HEK293 (cell line): ENCODE measurements at regions not wholly inside any gene's neighbourhood (a gene's known extent, or its start where the extent isn't known, plus 50 kb on each side); places are given as distances from the start of the nearest gene placed in this dataset.

Experiments used
- TCF7L2 ChIP-seq: IDR thresholded peaks from 2 replicates; pipeline ENCODE4 v1.6.1; 2011; ENCODE audit warnings: low read depth, mild to moderate bottlenecking, inconsistent platforms, low read length, moderate library complexity, borderline replicate concordance
- ZBTB8A ChIP-seq: fragments of 450-650 bp; formaldehyde crosslinking; IDR thresholded peaks from 2 replicates; pipeline ENCODE4 v1.5.1; 2016; ENCODE audit warnings: missing biosample characterization, missing genetic modification characterization
- ZNF112 ChIP-seq: fragments of 450-650 bp; formaldehyde crosslinking; IDR thresholded peaks from 2 replicates; pipeline ENCODE4 v1.5.0; 2017; ENCODE audit warnings: missing biosample characterization, missing genetic modification characterization
- ZNF239 ChIP-seq: fragments of 450-650 bp; formaldehyde crosslinking; IDR thresholded peaks from 2 replicates; pipeline ENCODE4 v1.5.1; 2016; ENCODE audit warnings: missing biosample characterization, missing genetic modification characterization
- ZNF324 ChIP-seq: fragments of 450-650 bp; formaldehyde crosslinking; IDR thresholded peaks from 2 replicates; pipeline ENCODE4 v1.5.1; 2016; ENCODE audit warnings: missing biosample characterization, missing genetic modification characterization
- ZNF660 ChIP-seq: fragments of 450-650 bp; IDR thresholded peaks from 2 replicates; pipeline ENCODE4 v1.5.1; 2018; ENCODE audit warnings: missing biosample characterization, mild to moderate bottlenecking, missing genetic modification characterization
- TF ChIP-seq, protein P1 (sequence below): fragments of 450-650 bp; formaldehyde crosslinking; IDR thresholded peaks from 2 replicates; pipeline ENCODE4 v1.5.1; 2016; ENCODE audit warnings: missing biosample characterization, missing genetic modification characterization
- TF ChIP-seq, protein P2 (sequence below): fragments of 450-650 bp; formaldehyde crosslinking; IDR thresholded peaks from 2 replicates; pipeline ENCODE4 v1.5.1; 2016; ENCODE audit warnings: missing biosample characterization, missing genetic modification characterization
- TF ChIP-seq, protein P3 (sequence below): fragments of 450-650 bp; formaldehyde crosslinking; IDR thresholded peaks from 2 replicates; pipeline ENCODE4 v1.5.1; 2016; ENCODE audit warnings: missing biosample characterization, missing genetic modification characterization
- TF ChIP-seq, protein P4 (sequence below): fragments of 450-650 bp; formaldehyde crosslinking; IDR thresholded peaks from 2 replicates; pipeline ENCODE4 v1.5.1; 2017; ENCODE audit warnings: missing biosample characterization, missing genetic modification characterization
- TF ChIP-seq, protein P5 (sequence below): sonication (generic); formaldehyde crosslinking; IDR thresholded peaks from 2 replicates; pipeline ENCODE4 v1.8.1; 2022; ENCODE audit warnings: mild to moderate bottlenecking, moderate library complexity, missing genetic modification reagents
- TF ChIP-seq, protein P6 (sequence below): fragments of 450-650 bp; formaldehyde crosslinking; IDR thresholded peaks from 2 replicates; pipeline ENCODE4 v1.5.1; 2016; ENCODE audit warnings: missing biosample characterization, missing genetic modification characterization

DNA sequence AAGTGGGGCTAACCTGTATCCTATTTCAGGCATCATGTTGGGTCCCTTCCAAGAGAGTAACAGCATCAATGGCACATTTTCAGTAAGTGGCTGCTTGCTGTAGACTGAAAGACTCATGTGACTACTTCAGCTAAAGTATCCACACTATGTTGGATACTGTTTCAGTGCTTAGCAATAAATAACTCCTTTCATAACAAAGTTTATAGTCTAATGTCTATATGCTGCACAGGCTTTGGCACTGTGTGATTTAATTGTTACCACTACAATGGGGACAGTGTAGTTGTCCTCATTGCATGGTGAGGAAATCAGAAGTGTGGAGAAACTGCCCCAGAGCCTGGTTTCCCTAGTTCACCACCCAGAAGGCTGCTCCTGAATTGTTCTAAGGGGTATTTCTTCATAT, 318.0 kb upstream of the PTCHD4 start:
- TF ChIP-seq, protein P1, sequence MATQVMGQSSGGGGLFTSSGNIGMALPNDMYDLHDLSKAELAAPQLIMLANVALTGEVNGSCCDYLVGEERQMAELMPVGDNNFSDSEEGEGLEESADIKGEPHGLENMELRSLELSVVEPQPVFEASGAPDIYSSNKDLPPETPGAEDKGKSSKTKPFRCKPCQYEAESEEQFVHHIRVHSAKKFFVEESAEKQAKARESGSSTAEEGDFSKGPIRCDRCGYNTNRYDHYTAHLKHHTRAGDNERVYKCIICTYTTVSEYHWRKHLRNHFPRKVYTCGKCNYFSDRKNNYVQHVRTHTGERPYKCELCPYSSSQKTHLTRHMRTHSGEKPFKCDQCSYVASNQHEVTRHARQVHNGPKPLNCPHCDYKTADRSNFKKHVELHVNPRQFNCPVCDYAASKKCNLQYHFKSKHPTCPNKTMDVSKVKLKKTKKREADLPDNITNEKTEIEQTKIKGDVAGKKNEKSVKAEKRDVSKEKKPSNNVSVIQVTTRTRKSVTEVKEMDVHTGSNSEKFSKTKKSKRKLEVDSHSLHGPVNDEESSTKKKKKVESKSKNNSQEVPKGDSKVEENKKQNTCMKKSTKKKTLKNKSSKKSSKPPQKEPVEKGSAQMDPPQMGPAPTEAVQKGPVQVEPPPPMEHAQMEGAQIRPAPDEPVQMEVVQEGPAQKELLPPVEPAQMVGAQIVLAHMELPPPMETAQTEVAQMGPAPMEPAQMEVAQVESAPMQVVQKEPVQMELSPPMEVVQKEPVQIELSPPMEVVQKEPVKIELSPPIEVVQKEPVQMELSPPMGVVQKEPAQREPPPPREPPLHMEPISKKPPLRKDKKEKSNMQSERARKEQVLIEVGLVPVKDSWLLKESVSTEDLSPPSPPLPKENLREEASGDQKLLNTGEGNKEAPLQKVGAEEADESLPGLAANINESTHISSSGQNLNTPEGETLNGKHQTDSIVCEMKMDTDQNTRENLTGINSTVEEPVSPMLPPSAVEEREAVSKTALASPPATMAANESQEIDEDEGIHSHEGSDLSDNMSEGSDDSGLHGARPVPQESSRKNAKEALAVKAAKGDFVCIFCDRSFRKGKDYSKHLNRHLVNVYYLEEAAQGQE (tag by site-specific recombination) = no peak
- TF ChIP-seq ZNF239 (tag by site-specific recombination) = no peak
- TF ChIP-seq ZNF324 (tag by site-specific recombination) = no peak
- TF ChIP-seq, protein P2, sequence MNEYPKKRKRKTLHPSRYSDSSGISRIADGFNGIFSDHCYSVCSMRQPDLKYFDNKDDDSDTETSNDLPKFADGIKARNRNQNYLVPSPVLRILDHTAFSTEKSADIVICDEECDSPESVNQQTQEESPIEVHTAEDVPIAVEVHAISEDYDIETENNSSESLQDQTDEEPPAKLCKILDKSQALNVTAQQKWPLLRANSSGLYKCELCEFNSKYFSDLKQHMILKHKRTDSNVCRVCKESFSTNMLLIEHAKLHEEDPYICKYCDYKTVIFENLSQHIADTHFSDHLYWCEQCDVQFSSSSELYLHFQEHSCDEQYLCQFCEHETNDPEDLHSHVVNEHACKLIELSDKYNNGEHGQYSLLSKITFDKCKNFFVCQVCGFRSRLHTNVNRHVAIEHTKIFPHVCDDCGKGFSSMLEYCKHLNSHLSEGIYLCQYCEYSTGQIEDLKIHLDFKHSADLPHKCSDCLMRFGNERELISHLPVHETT (tag by site-specific recombination) = no peak
- TF ChIP-seq, protein P3, sequence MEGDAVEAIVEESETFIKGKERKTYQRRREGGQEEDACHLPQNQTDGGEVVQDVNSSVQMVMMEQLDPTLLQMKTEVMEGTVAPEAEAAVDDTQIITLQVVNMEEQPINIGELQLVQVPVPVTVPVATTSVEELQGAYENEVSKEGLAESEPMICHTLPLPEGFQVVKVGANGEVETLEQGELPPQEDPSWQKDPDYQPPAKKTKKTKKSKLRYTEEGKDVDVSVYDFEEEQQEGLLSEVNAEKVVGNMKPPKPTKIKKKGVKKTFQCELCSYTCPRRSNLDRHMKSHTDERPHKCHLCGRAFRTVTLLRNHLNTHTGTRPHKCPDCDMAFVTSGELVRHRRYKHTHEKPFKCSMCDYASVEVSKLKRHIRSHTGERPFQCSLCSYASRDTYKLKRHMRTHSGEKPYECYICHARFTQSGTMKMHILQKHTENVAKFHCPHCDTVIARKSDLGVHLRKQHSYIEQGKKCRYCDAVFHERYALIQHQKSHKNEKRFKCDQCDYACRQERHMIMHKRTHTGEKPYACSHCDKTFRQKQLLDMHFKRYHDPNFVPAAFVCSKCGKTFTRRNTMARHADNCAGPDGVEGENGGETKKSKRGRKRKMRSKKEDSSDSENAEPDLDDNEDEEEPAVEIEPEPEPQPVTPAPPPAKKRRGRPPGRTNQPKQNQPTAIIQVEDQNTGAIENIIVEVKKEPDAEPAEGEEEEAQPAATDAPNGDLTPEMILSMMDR (tag by site-specific recombination) = no peak
- TF ChIP-seq ZBTB8A = no peak
- no peak for TF ChIP-seq ZNF112 (tag by site-specific recombination)
- TF ChIP-seq, protein P4, sequence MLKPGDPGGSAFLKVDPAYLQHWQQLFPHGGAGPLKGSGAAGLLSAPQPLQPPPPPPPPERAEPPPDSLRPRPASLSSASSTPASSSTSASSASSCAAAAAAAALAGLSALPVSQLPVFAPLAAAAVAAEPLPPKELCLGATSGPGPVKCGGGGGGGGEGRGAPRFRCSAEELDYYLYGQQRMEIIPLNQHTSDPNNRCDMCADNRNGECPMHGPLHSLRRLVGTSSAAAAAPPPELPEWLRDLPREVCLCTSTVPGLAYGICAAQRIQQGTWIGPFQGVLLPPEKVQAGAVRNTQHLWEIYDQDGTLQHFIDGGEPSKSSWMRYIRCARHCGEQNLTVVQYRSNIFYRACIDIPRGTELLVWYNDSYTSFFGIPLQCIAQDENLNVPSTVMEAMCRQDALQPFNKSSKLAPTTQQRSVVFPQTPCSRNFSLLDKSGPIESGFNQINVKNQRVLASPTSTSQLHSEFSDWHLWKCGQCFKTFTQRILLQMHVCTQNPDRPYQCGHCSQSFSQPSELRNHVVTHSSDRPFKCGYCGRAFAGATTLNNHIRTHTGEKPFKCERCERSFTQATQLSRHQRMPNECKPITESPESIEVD (tag by site-specific recombination) = no peak
- no peak for TF ChIP-seq ZNF660 (tag by site-specific recombination)
- TF ChIP-seq, protein P5, sequence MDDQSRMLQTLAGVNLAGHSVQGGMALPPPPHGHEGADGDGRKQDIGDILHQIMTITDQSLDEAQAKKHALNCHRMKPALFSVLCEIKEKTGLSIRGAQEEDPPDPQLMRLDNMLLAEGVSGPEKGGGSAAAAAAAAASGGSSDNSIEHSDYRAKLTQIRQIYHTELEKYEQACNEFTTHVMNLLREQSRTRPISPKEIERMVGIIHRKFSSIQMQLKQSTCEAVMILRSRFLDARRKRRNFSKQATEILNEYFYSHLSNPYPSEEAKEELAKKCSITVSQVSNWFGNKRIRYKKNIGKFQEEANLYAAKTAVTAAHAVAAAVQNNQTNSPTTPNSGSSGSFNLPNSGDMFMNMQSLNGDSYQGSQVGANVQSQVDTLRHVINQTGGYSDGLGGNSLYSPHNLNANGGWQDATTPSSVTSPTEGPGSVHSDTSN (CRISPR knock-in tag) = no peak
- TF ChIP-seq, protein P6, sequence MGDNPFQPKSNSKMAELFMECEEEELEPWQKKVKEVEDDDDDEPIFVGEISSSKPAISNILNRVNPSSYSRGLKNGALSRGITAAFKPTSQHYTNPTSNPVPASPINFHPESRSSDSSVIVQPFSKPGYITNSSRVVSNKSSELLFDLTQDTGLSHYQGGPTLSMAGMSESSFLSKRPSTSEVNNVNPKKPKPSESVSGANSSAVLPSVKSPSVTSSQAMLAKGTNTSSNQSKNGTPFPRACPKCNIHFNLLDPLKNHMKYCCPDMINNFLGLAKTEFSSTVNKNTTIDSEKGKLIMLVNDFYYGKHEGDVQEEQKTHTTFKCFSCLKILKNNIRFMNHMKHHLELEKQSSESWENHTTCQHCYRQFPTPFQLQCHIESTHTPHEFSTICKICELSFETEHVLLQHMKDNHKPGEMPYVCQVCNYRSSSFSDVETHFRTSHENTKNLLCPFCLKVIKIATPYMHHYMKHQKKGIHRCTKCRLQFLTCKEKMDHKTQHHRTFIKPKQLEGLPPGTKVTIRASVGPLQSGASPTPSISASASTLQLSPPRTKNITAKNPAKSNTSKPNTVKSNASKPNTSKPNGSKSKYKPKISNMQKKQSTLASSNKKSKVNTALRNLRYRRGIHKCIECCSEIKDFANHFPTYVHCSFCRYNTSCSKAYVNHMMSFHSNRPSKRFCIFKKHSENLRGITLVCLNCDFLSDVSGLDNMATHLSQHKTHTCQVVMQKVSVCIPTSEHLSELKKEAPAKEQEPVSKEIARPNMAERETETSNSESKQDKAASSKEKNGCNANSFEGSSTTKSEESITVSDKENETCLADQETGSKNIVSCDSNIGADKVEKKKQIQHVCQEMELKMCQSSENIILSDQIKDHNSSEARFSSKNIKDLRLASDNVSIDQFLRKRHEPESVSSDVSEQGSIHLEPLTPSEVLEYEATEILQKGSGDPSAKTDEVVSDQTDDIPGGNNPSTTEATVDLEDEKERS (tag by site-specific recombination) = no peak
- TF ChIP-seq TCF7L2 = no peak
